CD4-positive, CD25-positive, alpha-beta regulatory T cell (primary cell): ENCODE measurements at regions not wholly inside any gene's neighbourhood (a gene's known extent, or its start where the extent isn't known, plus 50 kb on each side); places are given as distances from the start of the nearest gene placed in this dataset.

Experiments used
- ATAC-seq, 2 donors: fragments of 150-1000 bp; cut with Tn5 transposase; one replicate each; pipeline ENCODE4 v1.10.0; 2021; ENCODE audit warnings: low read depth in 2 of 2, moderate number of reproducible peaks in 2 of 2, moderate library complexity in 1 of 2
- DNase-seq, 3 donors: peaks; one replicate each; pipeline versions ENCODE4 v3.0.0 to v3.0.0-alpha.2; 2012 to 2022; ENCODE audit warnings: mixed read lengths in 1 of 3
- H3K27ac ChIP-seq: one replicate; pipeline ENCODE4 v1.7.0; 2013; ENCODE audit warnings: mild to moderate bottlenecking, low read length; ENCODE audit not compliant: insufficient read depth, poor library complexity, severe bottlenecking
- H3K27me3 ChIP-seq: one replicate; pipeline ENCODE4 v1.7.0; 2013; ENCODE audit warnings: low read length; ENCODE audit not compliant: control insufficient read depth, insufficient read depth
- H3K36me3 ChIP-seq: one replicate; pipeline ENCODE4 v1.7.0; 2013; ENCODE audit warnings: mild to moderate bottlenecking, low read length, moderate library complexity; ENCODE audit not compliant: control insufficient read depth, insufficient read depth
- H3K4me1 ChIP-seq: 2 replicates; pipeline ENCODE4 v1.7.0; 2013; ENCODE audit warnings: mild to moderate bottlenecking, low read length; ENCODE audit not compliant: insufficient read depth, control insufficient read depth, poor library complexity, severe bottlenecking
- H3K4me3 ChIP-seq: one replicate; pipeline ENCODE4 v1.7.0; 2013; ENCODE audit warnings: low read depth, mild to moderate bottlenecking, low read length, moderate library complexity
- H3K9me3 ChIP-seq, 2 experiments: 1 replicate in 1 of 2; 2 replicates in 1 of 2; pipeline ENCODE4 v1.7.0; 2013; ENCODE audit warnings: low read length in 2 of 2, mild to moderate bottlenecking in 1 of 2, moderate library complexity in 1 of 2; ENCODE audit not compliant: control insufficient read depth in 2 of 2
- H3K27ac Mint-ChIP-seq, 3 donors: one replicate each; pipeline ENCODE4 v1.8.0; 2020 to 2022; ENCODE audit warnings: mild to moderate bottlenecking in 3 of 3, mixed read lengths in 3 of 3, moderate library complexity in 2 of 3
- H3K27me3 Mint-ChIP-seq: one replicate; pipeline ENCODE4 v1.8.0; 2022; ENCODE audit warnings: mild to moderate bottlenecking, mixed read lengths
- H3K36me3 Mint-ChIP-seq: one replicate; pipeline ENCODE4 v1.8.0; 2020; ENCODE audit warnings: mixed read lengths
- H3K4me1 Mint-ChIP-seq, 4 donors: one replicate each; pipeline ENCODE4 v1.8.0; 2020 to 2022; ENCODE audit warnings: mixed read lengths in 4 of 4, mild to moderate bottlenecking in 1 of 4
- H3K4me3 Mint-ChIP-seq, 4 donors: one replicate each; pipeline ENCODE4 v1.8.0; 2020 to 2022; ENCODE audit warnings: mild to moderate bottlenecking in 4 of 4, mixed read lengths in 4 of 4, moderate library complexity in 3 of 4
- H3K9me3 Mint-ChIP-seq, 7 donors: one replicate each; pipeline ENCODE4 v1.8.0; 2020 to 2022; ENCODE audit warnings: mixed read lengths in 7 of 7, mild to moderate bottlenecking in 3 of 7, moderate library complexity in 2 of 7

- H3K27ac Mint-ChIP-seq, result no peak overlapping the region
- no peaks in the 10 kb centered on the region for H3K36me3 Mint-ChIP-seq
- H3K27me3 Mint-ChIP-seq, result peaks cover 4% of the 10 kb centered on the region
- H3K36me3 ChIP-seq, result no peaks in the 10 kb centered on the region
- no peak overlapping the region for H3K4me3 ChIP-seq
- DNase-seq (no peak), ATAC-seq (no peak)
- no peak overlapping the region for H3K4me3 Mint-ChIP-seq
- no peaks in the 10 kb centered on the region for H3K9me3 Mint-ChIP-seq
- H3K4me1 Mint-ChIP-seq, result peaks cover 0 to 2% (median 0%) of the 10 kb centered on the region in 4 donors
- no peaks in the 10 kb centered on the region for H3K9me3 ChIP-seq
- H3K4me1 ChIP-seq, result no peaks in the 10 kb centered on the region
- H3K27ac ChIP-seq, result no peak overlapping the region
- H3K27me3 ChIP-seq, result peaks cover 3% of the 10 kb centered on the region
Measured at GRCh38 chr11:69573761-69574607, 67.0 kb upstream of the CCND1 start.

GRCh38 chr11:69574608-69575255, 66.2 kb upstream of the CCND1 start:
- no peaks in the 10 kb centered on the region for H3K36me3 ChIP-seq
- no peaks in the 10 kb centered on the region for H3K9me3 ChIP-seq
- H3K4me1 Mint-ChIP-seq, result peaks cover 0 to 2% (median 0%) of the 10 kb centered on the region in 4 donors
- H3K27me3 ChIP-seq, result peaks cover 4% of the 10 kb centered on the region
- H3K9me3 Mint-ChIP-seq, result no peaks in the 10 kb centered on the region
- peaks cover 4% of the 10 kb centered on the region for H3K27me3 Mint-ChIP-seq
- H3K4me1 ChIP-seq, result no peaks in the 10 kb centered on the region
- no peak for DNase-seq
- ATAC-seq, result no peak
- H3K36me3 Mint-ChIP-seq, result no peaks in the 10 kb centered on the region
- no peak overlapping the region for H3K27ac ChIP-seq
- no peak overlapping the region for H3K4me3 Mint-ChIP-seq
- no peak overlapping the region for H3K27ac Mint-ChIP-seq
- H3K4me3 ChIP-seq, result no peak overlapping the region

GRCh38 chr11:69575296-69576068, 65.5 kb upstream of the CCND1 start:
- Histone ChIP-seq H3K27me3 (peaks cover 4% of the 10 kb centered on the region), H3K27ac (no peak overlapping the region), H3K9me3 (no peaks in the 10 kb centered on the region), H3K36me3 (no peaks in the 10 kb centered on the region), H3K4me1 (no peaks in the 10 kb centered on the region), H3K4me3 (no peak overlapping the region)
- no peaks in the 10 kb centered on the region for H3K9me3 Mint-ChIP-seq
- no peak for DNase-seq
- H3K27me3 Mint-ChIP-seq, result peaks cover 4% of the 10 kb centered on the region
- no peak for ATAC-seq
- no peak overlapping the region for H3K27ac Mint-ChIP-seq
- H3K36me3 Mint-ChIP-seq, result no peaks in the 10 kb centered on the region
- peaks cover 0 to 2% (median 0%) of the 10 kb centered on the region in 4 donors for H3K4me1 Mint-ChIP-seq
- H3K4me3 Mint-ChIP-seq, result no peak overlapping the region

GRCh38 chr11:69576069-69576782, 64.7 kb upstream of the CCND1 start:
- Histone ChIP-seq H3K27me3 (peaks cover 4% of the 10 kb centered on the region), H3K36me3 (no peaks in the 10 kb centered on the region), H3K9me3 (no peaks in the 10 kb centered on the region), H3K27ac (no peak overlapping the region), H3K4me3 (no peak overlapping the region), H3K4me1 (no peaks in the 10 kb centered on the region)
- Mint-ChIP-seq H3K27ac (no peak overlapping the region), H3K9me3 (no peaks in the 10 kb centered on the region), H3K36me3 (no peaks in the 10 kb centered on the region), H3K27me3 (peaks cover 4% of the 10 kb centered on the region), H3K4me3 (no peak overlapping the region), H3K4me1 (peaks cover 0 to 2% (median 0%) of the 10 kb centered on the region in 4 donors)
- ATAC-seq, result no peak
- DNase-seq, result no peak

- Histone ChIP-seq H3K4me3 (no peak overlapping the region), H3K27me3 (peaks cover 4% of the 10 kb centered on the region), H3K9me3 (no peaks in the 10 kb centered on the region), H3K27ac (no peak overlapping the region), H3K4me1 (no peaks in the 10 kb centered on the region), H3K36me3 (no peaks in the 10 kb centered on the region)
- no peak for ATAC-seq
- H3K27ac Mint-ChIP-seq, result no peak overlapping the region
- no peak overlapping the region for H3K4me3 Mint-ChIP-seq
- H3K27me3 Mint-ChIP-seq, result peaks cover under 1% of the 10 kb centered on the region
- H3K36me3 Mint-ChIP-seq, result no peaks in the 10 kb centered on the region
- DNase-seq, result no peak
- peaks cover 0 to 2% (median 0%) of the 10 kb centered on the region in 4 donors for H3K4me1 Mint-ChIP-seq
- no peaks in the 10 kb centered on the region for H3K9me3 Mint-ChIP-seq
Measured at GRCh38 chr11:69578167-69578566, 62.8 kb upstream of the CCND1 start.

GRCh38 chr11:69580529-69580928, 60.4 kb upstream of the CCND1 start:
- no peaks in the 10 kb centered on the region for H3K36me3 Mint-ChIP-seq
- no peak overlapping the region for H3K4me3 Mint-ChIP-seq
- no peak overlapping the region for H3K27ac ChIP-seq
- H3K4me1 ChIP-seq, result no peaks in the 10 kb centered on the region
- H3K9me3 ChIP-seq, result no peaks in the 10 kb centered on the region
- no peak overlapping the region for H3K4me3 ChIP-seq
- H3K36me3 ChIP-seq, result no peaks in the 10 kb centered on the region
- no peaks in the 10 kb centered on the region for H3K9me3 Mint-ChIP-seq
- no peaks in the 10 kb centered on the region for H3K4me1 Mint-ChIP-seq
- H3K27me3 ChIP-seq, result peaks cover 4% of the 10 kb centered on the region
- DNase-seq (no peak), ATAC-seq (no peak)
- H3K27me3 Mint-ChIP-seq, result no peaks in the 10 kb centered on the region
- peak overlapping the region in 1 of 3 donors; percentile 52 for H3K27ac Mint-ChIP-seq

GRCh38 chr11:69582756-69583467, 58.0 kb upstream of the CCND1 start:
- no peaks in the 10 kb centered on the region for H3K4me1 Mint-ChIP-seq
- Histone ChIP-seq H3K27ac (no peak overlapping the region), H3K36me3 (no peaks in the 10 kb centered on the region), H3K27me3 (peaks cover 2% of the 10 kb centered on the region), H3K4me1 (no peaks in the 10 kb centered on the region), H3K4me3 (no peak overlapping the region), H3K9me3 (no peaks in the 10 kb centered on the region)
- H3K27me3 Mint-ChIP-seq, result peaks cover under 1% of the 10 kb centered on the region
- ATAC-seq, result no peak
- no peaks in the 10 kb centered on the region for H3K9me3 Mint-ChIP-seq
- H3K36me3 Mint-ChIP-seq, result no peaks in the 10 kb centered on the region
- H3K4me3 Mint-ChIP-seq, result no peak overlapping the region
- H3K27ac Mint-ChIP-seq, result no peak overlapping the region
- no peak for DNase-seq
